ENCODE measurements at regions not wholly inside any gene's neighbourhood (a gene's known extent, or its start where the extent isn't known, plus 50 kb on each side); places are given as distances from the start of the nearest gene placed in this dataset.
"Not testable (repeated sequence)": the region's sequence is repeated elsewhere in the genome, so short reads cannot be mapped to it uniquely, and the experiment has no call there.

DNA sequence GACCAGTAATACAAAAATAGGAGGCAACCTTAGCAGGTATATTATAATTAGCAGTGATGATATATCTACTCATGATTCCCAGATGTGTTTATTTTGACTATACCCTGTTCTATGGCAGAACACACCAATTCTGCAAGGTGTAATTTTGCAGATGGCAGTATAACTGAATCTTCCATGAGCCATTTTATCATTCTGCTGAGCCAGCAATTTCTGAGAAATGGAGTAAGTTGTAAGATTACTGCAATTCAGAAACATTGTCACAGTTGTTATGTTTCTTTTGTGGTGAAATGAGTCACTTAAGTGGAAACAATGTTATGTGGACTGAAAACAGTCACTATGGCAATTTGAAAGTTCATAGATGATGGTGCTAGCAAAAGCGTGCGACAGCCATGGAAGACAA is 63.7 kb upstream of the RIMS1 start:
- no peak for DNase-seq
- no peaks in the 10 kb centered on the region for H3K9me2 ChIP-seq (replicated peaks; ENCODE audit: insufficient read depth, low read length)
- H3K27me3 ChIP-seq (replicated peaks; ENCODE audit: insufficient read depth, low read length) = no peaks in the 10 kb centered on the region
- H3K27ac ChIP-seq (ENCODE audit: low read length) = no peak overlapping the region
- no peak overlapping the region for H3K4me2 ChIP-seq (ENCODE audit: low read depth, low read length)
- no peaks in the 10 kb centered on the region for H3K79me2 ChIP-seq (ENCODE audit: low read length)
- no peak for TF ChIP-seq EZH2phosphoT487 (IDR thresholded peaks at IDR 0.05; ENCODE audit: low read length)
- no peak for TF ChIP-seq EZH2 (optimal IDR thresholded peaks at IDR 0.05; ENCODE audit: low read depth, low read length)
- TF ChIP-seq, protein P1, sequence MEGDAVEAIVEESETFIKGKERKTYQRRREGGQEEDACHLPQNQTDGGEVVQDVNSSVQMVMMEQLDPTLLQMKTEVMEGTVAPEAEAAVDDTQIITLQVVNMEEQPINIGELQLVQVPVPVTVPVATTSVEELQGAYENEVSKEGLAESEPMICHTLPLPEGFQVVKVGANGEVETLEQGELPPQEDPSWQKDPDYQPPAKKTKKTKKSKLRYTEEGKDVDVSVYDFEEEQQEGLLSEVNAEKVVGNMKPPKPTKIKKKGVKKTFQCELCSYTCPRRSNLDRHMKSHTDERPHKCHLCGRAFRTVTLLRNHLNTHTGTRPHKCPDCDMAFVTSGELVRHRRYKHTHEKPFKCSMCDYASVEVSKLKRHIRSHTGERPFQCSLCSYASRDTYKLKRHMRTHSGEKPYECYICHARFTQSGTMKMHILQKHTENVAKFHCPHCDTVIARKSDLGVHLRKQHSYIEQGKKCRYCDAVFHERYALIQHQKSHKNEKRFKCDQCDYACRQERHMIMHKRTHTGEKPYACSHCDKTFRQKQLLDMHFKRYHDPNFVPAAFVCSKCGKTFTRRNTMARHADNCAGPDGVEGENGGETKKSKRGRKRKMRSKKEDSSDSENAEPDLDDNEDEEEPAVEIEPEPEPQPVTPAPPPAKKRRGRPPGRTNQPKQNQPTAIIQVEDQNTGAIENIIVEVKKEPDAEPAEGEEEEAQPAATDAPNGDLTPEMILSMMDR (IDR thresholded peaks at IDR 0.05; ENCODE audit: low read length) = no peak
- H3K4me3 ChIP-seq (ENCODE audit: low read length) = no peak overlapping the region
- H2AFZ ChIP-seq (ENCODE audit: low read length) = no peak overlapping the region
- no peaks in the 10 kb centered on the region for H3K4me1 ChIP-seq (ENCODE audit: low read length)
- no peak overlapping the region for H3K9ac ChIP-seq (ENCODE audit: low read length)
- no peaks in the 10 kb centered on the region for H3F3A ChIP-seq (ENCODE audit: insufficient read depth, low read length)
- H4K20me1 ChIP-seq (ENCODE audit: insufficient read depth, low read length) = no peaks in the 10 kb centered on the region
- no peaks in the 10 kb centered on the region for H3K36me3 ChIP-seq (replicated peaks; ENCODE audit: insufficient read depth, low read length)
- H3K9me3 ChIP-seq (replicated peaks; ENCODE audit: insufficient read depth, low read length) = no peaks in the 10 kb centered on the region

DNA sequence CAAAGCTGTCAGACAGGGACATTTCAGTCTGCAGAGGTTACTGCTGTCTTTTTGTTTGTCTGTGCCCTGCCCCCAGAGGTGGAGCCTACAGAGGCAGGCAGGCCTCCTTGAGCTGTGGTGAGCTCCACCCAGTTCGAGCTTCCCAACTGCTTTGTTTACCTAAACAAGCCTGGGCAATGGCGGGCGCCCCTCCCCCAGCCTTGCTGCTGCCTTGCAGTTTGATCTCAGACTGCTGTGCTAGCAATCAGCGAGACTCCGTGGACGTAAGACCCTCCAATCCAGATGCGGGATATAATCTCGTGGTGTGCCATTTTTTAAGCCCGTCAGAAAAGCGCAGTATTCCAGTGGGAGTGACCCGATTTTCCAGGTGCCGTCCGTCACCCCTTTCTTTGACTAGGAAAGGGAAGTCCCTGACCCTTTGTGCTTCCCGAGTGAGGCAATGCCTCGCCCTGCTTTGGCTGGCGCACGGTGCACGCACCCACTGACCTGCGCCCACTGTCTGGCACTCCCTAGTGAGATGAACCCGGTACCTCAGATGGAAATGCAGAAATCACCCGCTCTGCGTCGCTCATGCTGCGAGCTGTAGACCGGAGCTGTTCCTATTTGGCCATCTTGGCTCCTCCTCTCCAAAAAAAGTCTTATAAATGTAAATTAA is 54.1 kb upstream of the RIMS1 start:
- H3K27ac ChIP-seq (ENCODE audit: low read length); DNase-seq; H3K9me2 ChIP-seq (replicated peaks; ENCODE audit: insufficient read depth, low read length); H3K27me3 ChIP-seq (replicated peaks; ENCODE audit: insufficient read depth, low read length); H3F3A ChIP-seq (ENCODE audit: insufficient read depth, low read length); H3K9ac ChIP-seq (ENCODE audit: low read length); H3K36me3 ChIP-seq (replicated peaks; ENCODE audit: insufficient read depth, low read length); H2AFZ ChIP-seq (ENCODE audit: low read length); H3K4me3 ChIP-seq (ENCODE audit: low read length); H3K4me2 ChIP-seq (ENCODE audit: low read depth, low read length); H3K4me1 ChIP-seq (ENCODE audit: low read length); H3K9me3 ChIP-seq (replicated peaks; ENCODE audit: insufficient read depth, low read length); H3K79me2 ChIP-seq (ENCODE audit: low read length); H4K20me1 ChIP-seq (ENCODE audit: insufficient read depth, low read length): not testable (repeated sequence)

Data from MM.1S (cell line).